MM.1S (cell line): ENCODE measurements at regions not wholly inside any gene's neighbourhood (a gene's known extent, or its start where the extent isn't known, plus 50 kb on each side); places are given as distances from the start of the nearest gene placed in this dataset.

Experiments
- CTCF ChIP-seq: fragments of 300-600 bp; sonication (generic); IDR thresholded peaks from 2 replicates; pipeline ENCODE4 v1.5.1; 2016; ENCODE audit warnings: antibody characterized with exemption, low read length, mixed read lengths
- EZH2 ChIP-seq: fragments of 300-600 bp; sonication (generic); optimal IDR thresholded peaks from 2 replicates; pipeline ENCODE3; 2017; ENCODE audit warnings: low read depth, mild to moderate bottlenecking, antibody characterized with exemption, low read length, mixed read lengths
- EZH2phosphoT487 ChIP-seq: fragments of 300-600 bp; sonication (generic); IDR thresholded peaks from 2 replicates; pipeline ENCODE4 v1.6.1; 2018; ENCODE audit warnings: antibody characterized with exemption, low read length

- no peak for TF ChIP-seq CTCF
- TF ChIP-seq EZH2phosphoT487: no peak
- TF ChIP-seq EZH2: no peak
Measured at GRCh38 chr10:130579913-130580312, 443.7 kb downstream of the GLRX3 start.
